ENCODE measurements at regions not wholly inside any gene's neighbourhood (a gene's known extent, or its start where the extent isn't known, plus 50 kb on each side); places are given as distances from the start of the nearest gene placed in this dataset.
"Not testable (repeated sequence)": the region's sequence is repeated elsewhere in the genome, so short reads cannot be mapped to it uniquely, and the experiment has no call there.

GRCh38 chr7:1342090-1342640, 109.5 kb downstream of the UNCX start:
- no peak for DNase-seq (ENCODE audit: low spot score)

GRCh38 chr7:1343551-1343950, 110.9 kb downstream of the UNCX start:
- no peak for DNase-seq (ENCODE audit: low spot score)

GRCh38 chr7:1344421-1344820, 111.7 kb downstream of the UNCX start:
- no peak for DNase-seq (ENCODE audit: low spot score)

DNA sequence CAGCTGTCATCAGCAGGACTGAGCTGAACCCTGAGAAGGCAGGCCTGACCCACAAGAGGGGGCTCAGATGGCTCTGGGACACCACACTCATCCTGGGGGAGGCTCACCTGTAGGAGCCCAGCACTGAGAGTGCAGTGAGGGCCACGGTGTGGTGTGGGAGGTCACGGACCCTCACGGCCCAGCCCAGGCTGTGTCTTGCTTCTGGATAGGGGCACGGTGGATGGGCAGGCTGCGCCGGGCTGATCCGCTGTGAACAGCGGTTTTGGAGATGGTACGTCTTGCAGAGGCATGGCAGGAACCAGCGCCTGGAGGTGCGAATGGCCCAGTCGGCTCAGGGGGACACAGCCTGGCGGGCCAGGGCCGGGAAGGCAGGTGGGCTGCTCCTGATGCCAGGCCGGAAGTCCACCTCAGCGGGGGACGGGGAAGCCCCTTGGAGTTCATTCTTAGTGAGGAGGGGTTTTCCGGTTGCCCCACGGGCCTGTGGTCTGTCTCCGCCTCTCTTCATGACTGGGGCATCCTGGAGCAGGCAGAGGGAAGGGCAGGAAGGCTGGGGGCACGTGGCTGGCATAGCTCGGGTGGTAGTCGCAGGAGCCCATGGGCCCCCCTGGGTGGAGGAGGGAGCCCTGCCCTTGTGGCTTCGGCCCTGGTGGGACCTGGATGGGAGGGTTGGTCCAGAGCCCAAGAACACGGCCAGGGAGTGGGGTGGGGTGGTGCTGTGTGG, 112.5 kb downstream of the UNCX start:
- DNase-seq (ENCODE audit: low spot score) = no peak

- no peak for DNase-seq (ENCODE audit: low spot score)
Observed at GRCh38 chr7:1345796-1346755, 113.2 kb downstream of the MICALL2 start.

- DNase-seq (ENCODE audit: low spot score) = no peak
Observed at GRCh38 chr7:1346851-1347250, 112.4 kb downstream of the MICALL2 start.

DNA sequence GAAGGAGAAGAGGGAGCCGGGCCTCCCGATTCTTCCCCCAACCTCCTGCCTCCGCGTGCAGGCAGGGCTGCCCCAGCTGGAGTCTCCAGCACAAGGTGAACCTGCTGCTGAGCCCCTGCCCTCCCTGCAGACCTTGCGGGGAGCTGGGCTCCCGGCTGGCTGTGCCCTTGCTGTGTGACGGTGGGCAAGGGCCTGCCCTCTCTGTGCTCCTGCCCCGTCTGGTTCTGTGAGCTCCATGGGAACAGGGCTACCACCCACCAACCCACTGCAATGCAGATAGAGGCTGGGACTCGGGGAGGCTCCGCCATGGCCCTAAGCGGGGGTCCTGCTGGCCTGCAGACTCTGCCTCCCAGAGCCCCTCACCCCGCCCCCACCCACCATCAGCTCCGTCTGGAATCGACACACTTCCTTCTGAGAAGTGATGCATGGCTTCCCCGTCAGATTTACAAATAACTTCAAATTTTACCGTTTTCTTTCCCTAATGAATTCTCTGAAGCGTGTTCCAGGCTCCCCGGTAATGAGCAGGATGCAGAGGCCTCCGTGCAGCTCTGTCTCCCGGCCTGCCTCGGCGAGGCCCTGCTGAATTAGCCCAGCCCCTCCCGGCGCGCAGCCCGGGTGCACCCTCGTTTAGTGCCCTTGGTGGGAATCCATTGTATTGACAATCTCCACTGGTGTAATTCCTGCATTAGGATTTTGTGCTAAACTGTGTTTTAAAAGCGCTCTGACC, 111.0 kb downstream of the MICALL2 start:
- DNase-seq (ENCODE audit: low spot score) = no peak

- DNase-seq (ENCODE audit: low spot score) = no peak
Observed at GRCh38 chr7:1348823-1349335, 110.4 kb downstream of the MICALL2 start.

- DNase-seq (ENCODE audit: low spot score) = no peak
Observed at GRCh38 chr7:1349351-1349761, 109.9 kb downstream of the MICALL2 start.

DNA sequence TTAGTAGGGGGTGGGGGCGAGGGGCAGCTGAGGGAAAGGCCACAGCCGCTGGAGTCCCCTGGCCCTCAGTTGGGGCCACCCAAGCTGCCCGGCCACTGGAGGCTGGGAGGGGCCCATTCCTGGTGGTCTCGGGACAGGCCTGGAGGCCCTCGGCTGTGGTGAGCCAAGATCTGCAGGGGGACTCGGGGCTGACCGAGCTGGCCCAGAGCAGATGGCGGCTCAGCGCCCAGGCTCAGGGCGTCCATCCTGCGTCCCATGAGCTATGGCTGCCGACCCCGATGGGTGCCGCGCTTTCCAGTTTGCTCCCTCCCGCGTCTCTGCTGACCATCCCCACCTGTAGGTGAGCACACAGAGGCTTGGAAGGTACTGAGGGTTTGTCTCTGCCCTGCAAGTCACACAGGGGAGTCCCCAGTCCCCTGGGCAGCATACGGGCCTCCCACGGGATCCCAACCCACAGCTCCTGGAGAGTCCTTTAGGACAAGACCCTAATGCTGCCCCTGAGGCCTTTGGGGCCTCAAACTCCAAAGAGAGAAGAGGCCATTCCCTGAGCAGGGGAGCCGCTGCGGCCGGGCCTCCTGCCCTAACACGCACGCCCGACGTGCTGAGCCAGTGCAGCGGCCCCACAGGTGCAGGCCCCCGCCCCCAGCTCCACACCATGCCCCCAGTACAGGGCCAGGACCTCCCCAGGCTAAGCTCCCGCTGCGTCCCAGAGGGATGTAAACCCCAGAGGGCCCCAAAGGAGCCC, 107.2 kb downstream of the MICALL2 start:
- no peak for DNase-seq (ENCODE audit: low spot score)

DNA sequence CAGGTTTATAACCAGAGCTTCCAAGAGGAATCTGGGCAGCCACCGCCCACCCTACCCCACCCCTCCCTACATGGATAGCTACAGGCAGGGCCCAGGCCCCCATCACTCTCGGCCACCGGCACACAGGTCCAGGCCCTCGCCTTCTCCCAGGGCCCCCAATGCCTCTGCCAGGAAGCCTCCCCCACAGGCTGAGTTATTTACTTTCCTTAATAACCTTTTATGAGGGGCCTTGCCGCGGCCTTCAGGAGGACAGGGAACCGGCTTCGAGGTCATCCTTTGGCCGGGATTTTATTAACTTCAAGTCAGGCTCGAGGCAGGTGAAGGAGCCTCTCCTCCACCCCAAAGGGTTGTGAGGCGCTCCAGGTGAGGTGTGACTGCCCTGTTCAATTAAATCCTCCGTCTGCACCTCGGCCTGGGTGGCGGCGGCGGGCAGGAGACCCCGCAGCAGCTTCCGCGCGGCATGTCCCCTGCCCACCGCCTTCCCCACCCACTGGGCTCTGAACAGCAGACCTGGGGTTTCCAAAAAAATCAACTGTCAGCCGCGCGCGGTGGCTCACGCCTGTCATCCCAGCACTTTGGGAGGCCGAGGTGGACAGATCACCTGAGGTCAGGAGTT, 106.5 kb downstream of the MICALL2 start:
- no peak for DNase-seq (ENCODE audit: low spot score)

DNA sequence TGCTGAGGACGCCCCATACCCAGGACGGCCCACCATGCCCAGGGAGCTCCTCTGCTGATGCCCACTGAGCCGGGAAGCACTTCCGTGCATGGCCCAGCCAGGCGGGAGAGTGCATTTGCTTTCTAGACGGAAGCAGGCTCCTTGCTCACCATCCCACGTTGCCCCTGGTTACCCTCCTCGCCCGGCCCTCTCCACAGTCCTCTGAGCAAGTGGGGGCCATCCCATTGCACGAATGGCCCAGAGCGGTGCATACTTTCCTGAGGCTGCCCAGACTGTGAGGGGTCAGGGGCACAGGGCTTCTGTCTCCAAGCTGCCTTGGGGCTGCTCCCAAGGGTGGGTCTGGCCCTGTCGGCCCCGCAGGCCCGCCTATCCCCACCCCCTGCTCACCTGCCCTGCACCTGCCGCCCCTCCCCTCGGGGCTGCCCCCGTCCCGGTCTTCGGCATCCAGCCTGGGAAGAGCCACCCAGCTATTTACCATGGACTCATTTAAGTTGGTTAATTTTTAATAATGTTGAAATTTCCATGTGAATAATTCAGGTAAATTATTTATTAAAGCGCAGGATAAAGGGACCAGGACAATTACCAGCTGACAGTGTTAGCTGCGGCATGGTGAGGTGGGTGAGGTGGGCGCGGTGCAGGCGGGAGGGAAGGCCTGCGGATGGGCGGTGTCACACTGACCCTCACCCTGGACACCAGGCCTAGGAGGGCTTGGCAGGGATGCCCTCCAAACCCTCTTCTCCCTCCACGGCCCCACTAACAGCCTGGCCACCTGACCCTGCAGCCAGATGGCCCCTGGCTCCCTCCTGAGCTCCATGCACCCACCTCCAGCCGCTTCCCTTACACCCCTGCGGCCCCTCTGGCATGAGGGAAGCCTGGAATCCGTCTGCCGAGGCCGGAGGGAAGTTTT, 104.4 kb downstream of the MICALL2 start:
- DNase-seq (ENCODE audit: low spot score) = no peak

GRCh38 chr7:1355568-1356340, 103.5 kb downstream of the MICALL2 start:
- no peak for DNase-seq (ENCODE audit: low spot score)

DNA sequence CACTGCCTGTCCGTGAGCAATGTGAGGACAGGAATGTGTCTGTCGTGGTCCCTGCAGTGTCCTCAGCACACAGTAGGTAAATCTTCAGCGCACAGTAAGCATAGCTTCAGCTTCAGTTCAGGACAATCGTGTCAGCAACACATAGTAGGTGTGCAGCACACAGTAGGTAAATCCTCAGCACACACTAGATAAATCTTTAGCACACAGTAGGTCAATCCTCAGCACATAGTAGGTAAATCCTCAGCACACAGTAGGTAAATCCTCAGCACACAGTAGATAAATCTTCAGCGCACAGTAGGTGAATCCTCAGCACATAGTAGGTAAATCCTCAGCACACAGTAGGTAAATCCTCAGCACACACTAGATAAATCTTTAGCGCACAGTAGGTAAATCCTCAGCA, 102.4 kb downstream of the MICALL2 start:
- not testable (repeated sequence) for DNase-seq (ENCODE audit: low spot score)

- not testable (repeated sequence) for DNase-seq (ENCODE audit: low spot score)
Observed at GRCh38 chr7:1357260-1357600, 102.0 kb downstream of the MICALL2 start.

- no peak for DNase-seq (ENCODE audit: low spot score)
Observed at GRCh38 chr7:1357601-1358271, 101.5 kb downstream of the MICALL2 start.

DNA sequence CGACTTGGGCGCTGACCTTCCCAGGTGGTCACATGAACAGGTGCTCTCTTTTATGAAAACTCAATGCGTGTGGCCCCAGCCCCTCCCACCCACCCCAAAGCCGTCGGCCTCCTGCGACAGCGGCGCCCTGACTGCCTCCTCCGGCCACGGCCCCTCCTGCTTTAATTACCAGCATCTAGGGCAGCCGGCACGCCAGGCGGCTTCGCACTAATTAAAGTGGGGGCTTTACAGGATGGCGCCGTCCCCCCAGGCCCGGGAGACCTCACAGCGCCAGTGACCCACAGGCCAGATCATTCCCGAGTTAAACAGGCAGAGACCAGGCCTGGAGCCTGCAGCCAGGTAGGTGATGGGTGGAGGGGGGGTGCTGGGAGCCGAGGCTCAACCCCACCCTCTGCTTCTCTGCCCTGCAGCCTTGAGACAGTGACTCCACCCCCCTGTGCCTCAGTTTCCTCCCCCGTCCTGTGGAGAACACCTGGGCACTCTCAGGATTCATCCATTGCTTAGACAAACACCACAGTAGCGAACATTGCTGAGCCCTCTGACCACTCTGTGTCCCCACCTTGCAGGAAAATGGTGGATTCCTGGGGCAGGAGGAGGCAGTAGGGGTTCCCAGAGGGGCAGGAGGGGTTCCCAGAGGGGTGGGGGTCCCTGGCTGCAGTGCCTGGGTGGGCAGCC, 100.8 kb downstream of the MICALL2 start:
- DNase-seq (ENCODE audit: low spot score) = no peak

DNA sequence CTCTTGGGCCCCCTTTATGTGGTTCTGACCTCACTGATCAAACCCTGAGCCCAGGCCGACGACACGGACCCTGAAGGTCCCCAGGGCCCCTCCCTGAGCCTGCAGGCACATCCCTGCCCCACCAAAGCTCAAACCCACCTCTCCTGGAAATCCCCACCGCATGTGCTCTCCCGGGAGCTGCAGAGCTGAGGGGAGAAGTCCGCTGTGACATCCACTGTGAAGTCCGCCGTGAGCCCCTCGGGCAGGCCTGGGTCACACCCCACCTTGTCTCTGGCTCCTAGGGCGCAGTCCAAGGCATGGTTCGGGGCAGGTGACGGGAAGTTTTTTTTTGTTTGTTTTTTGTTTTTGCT, 100.2 kb downstream of the MICALL2 start:
- no peak for DNase-seq (ENCODE audit: low spot score)
